IPS-NIHi7 (cell line): ENCODE measurements at regions not wholly inside any gene's neighbourhood (a gene's known extent, or its start where the extent isn't known, plus 50 kb on each side); places are given as distances from the start of the nearest gene placed in this dataset.
"Not testable (repeated sequence)": the region's sequence is repeated elsewhere in the genome, so short reads cannot be mapped to it uniquely, and the experiment has no call there.

ENCODE experiments used
- DNase-seq: peaks from one replicate; pipeline ENCODE4 v3.0.0; 2012; ENCODE audit warnings: mixed read lengths; ENCODE audit errors: extremely low spot score

GRCh38 chr13:69649063-69649392 lies 458.6 kb upstream of the ATXN8OS start:
- no peak for DNase-seq

GRCh38 chr13:69648340-69649062 lies 459.1 kb upstream of the ATXN8OS start:
- no peak for DNase-seq

DNA sequence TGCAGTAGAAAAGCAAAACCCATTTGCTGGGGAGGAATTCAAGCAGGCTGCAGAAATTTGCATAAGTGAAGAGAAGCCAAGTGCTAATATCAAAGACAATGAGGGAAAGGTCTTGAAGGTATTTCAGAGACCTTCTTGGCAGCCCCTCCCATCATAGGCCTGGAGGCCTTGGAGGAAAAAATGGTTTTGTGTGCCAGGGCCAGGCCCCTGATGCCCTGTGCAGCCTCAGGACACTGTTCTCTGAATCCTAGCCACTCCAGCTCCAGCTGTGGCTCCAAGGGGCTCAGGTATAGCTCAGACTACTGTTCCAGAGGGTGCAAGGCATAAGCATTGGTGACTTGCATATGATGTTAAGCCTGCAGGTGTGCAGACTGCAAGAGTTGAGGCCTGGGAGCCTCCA lies 463.2 kb upstream of the ATXN8OS start:
- no peak for DNase-seq

GRCh38 chr13:69641773-69642172 lies 465.9 kb upstream of the ATXN8OS start:
- DNase-seq = no peak

- no peak for DNase-seq
Observed at GRCh38 chr13:69633044-69633443, 474.6 kb upstream of the ATXN8OS start.

GRCh38 chr13:69623973-69624372 lies 483.7 kb upstream of the ATXN8OS start:
- no peak for DNase-seq

GRCh38 chr13:69619651-69620050 lies 488.0 kb upstream of the ATXN8OS start:
- no peak for DNase-seq

GRCh38 chr13:69618838-69619237 lies 488.8 kb upstream of the ATXN8OS start:
- no peak for DNase-seq

- no peak for DNase-seq
Observed at GRCh38 chr13:69618393-69618792, 489.2 kb upstream of the ATXN8OS start.

- no peak for DNase-seq
Observed at GRCh38 chr13:69617587-69617986, 490.0 kb upstream of the ATXN8OS start.

- no peak for DNase-seq
Observed at GRCh38 chr13:69616396-69616795, 491.2 kb upstream of the ATXN8OS start.

GRCh38 chr13:69615055-69615454 lies 492.6 kb upstream of the ATXN8OS start:
- not testable (repeated sequence) for DNase-seq

DNA sequence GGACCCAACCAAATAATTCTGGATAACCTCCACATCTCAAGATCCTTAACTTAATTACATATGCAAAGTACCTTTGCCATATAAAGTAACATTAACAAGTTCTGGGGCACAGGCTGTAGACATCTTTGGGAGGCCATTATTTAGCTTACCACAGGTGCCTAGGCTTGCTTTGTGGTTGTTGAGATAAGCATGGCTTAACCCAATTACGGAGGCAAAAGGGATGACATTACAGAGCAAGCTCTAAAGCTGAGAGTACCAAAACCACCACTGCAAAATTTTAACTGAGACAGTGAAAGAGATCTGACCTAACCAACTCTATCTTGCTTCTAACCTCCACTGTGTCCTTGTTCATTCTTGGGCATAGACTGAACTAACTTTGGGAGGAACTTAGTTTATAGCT lies 502.9 kb upstream of the ATXN8OS start:
- no peak for DNase-seq

GRCh38 chr13:69603144-69603853 lies 504.3 kb upstream of the ATXN8OS start:
- DNase-seq = no peak

- no peak for DNase-seq
Observed at GRCh38 chr13:69601661-69602060, 506.0 kb upstream of the ATXN8OS start.

GRCh38 chr13:69600811-69601210 lies 506.8 kb upstream of the ATXN8OS start:
- DNase-seq = no peak

DNA sequence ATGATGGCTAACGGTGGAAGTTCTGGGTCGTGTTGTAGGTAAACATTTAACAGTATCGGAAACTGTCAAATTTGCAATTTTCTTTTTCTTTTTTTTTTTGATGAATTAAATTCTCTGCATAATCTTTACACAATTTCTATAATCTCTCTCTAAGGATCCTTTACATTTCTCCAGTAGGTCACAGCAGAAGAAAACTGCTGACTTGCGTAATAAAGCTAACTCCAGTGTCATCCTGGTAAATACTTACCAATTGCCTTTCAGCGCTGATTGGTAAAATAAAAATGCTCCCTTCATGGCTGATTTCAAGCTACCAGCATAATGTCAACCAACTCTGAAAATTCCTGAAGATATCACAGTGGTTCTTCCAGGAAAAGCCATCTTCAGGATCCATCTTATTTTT lies 510.5 kb upstream of the ATXN8OS start:
- no peak for DNase-seq

DNA sequence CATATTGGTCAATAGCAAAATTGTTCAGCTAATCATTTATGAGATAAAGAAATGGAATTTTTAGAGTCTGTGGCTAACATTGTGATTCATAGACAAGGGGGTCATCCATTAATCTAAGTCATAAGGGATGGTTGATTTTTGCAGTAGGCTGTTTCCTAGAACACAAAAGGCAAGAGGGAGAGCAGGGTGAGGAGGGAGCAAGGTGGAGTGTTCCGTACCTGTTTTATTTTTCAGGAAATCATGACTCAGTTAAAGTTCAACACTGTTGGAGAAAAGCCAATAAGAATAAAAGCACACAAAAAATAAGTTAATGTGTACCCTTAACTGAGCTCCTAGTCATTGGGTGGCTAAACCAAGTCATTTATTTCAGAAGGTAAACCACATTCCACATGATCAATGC lies 512.4 kb upstream of the ATXN8OS start:
- DNase-seq = no peak

DNA sequence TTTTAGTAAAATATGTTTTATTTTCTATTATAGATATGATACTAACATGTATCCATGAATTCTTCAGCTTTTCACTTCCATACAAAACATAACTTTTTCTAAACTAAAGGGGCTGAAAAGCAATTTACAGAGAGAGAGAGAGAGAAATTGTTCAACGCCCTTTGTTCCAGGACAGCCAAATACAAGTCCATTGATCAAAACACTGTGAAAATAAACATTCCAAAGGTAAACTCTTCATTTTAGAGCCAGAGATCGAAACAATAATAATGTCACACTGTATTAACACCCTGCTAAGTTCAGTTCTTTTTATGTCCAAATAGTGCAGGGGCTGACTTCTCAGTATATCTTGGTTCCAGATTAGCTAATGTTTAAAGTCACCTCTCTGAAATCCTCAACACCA lies 516.2 kb upstream of the ATXN8OS start:
- DNase-seq = no peak

DNA sequence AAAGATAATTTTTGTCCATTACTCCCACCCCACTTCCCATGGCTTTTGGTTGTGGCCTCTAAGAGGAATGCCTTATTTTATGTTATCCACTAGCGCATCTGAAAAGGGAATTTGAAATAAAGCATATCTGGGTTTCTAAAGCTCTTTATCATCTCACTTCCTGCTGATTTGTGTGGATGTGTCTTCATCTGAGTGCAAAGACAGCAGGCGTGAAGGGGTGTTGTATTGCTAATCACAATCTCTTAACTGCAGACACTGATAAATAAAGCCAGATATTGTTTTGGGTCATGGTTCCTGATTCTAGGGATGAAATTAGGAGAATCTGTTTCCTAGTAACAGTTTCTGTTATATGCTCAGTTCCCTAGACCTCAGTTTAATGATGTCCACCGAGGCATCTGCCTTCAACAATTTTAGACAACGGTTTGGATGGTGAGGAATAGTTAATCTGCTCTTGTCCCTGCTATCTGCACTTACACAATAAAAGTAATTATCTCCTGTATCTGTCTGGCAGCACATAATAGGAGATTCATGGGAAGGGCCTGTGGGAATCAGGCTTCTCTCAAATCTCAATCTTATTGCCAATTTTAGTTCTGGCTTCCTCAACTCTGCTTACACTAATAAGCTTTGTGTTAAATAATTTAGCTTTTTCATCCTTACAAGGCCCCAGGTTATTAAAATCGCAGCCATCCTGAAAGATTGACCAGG lies 517.9 kb upstream of the ATXN8OS start:
- no peak for DNase-seq

DNA sequence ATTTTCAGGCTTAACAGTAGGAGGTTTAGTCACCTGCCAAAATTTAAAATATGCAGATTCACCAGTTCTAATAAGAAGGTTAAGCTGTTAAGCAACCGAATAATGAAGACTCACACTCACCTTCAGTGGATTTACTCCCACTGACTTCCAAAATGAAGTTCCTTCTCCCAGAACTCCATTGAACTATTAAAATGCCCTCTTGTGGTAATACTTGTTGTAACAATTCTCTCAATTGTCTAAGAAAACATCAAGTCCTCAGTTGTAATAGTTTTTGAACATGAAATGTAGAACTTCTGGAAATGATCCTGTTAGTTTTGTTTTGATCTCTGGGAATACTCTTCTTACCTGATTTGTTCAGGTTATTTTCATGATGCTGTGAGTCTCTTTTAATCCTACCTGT lies 522.0 kb upstream of the ATXN8OS start:
- DNase-seq = no peak

DNA sequence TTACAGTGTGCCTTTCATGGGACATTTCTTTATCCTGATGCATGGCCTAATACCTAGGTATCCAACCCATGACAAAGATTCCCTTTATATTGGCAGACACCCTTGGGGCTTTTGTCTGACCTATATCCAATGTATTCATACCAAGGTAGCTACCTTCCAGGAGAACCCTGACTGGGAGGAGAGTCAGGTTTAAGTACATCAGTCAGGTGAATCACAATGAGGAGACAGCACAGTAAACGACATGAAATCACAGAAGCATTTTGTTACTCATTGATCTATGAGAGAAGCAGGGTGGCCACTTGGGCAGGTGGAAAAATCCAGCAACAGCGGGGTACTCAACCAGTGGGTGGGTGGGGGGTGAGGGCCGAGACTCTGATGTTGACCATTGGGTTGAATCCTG lies 527.4 kb upstream of the ATXN8OS start:
- peak; percentile 11 for DNase-seq

DNA sequence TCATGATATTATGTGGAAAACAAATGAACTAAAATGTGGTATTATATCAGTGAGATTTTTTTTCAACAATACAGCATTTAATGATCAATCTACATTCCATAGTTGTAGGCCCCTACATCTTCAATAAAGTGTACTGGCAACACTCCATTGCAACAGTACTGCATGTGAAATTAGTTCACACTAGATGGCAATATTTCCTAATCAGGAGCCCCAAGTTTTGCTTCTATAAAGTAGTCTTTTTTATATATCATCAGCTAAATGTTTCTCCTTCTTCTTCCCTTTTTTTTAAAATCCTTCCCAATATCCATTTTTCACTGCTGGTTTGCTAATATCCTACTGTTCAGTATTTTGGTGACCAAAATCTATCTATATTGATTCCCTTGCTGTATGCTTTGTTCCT lies 528.3 kb upstream of the ATXN8OS start:
- DNase-seq = no peak
